Stimulated activated CD8-positive, alpha-beta memory T cell treated with anti-CD3 and anti-CD28 coated beads, Interleukin-7, amount 100 ng/mL, for 48 hours (primary cell): ENCODE measurements at regions not wholly inside any gene's neighbourhood (a gene's known extent, or its start where the extent isn't known, plus 50 kb on each side); places are given as distances from the start of the nearest gene placed in this dataset.
A peak's percentile ranks its signal among the peaks of the same experiment; 100 is the strongest.

Experiments
- DNase-seq, 2 donors: peaks; one replicate each; pipeline ENCODE4 v3.0.0-alpha.2; 2020; ENCODE audit warnings: low read depth in 1 of 2; ENCODE audit errors: extremely low read depth in 1 of 2

- no peak for DNase-seq
Observed at GRCh38 chr1:38581396-38581795, 278.2 kb downstream of the RRAGC start.

GRCh38 chr1:38580594-38580993 lies 279.0 kb downstream of the RRAGC start:
- DNase-seq = no peak

- no peak for DNase-seq
Observed at GRCh38 chr1:38579056-38579455, 280.5 kb downstream of the RRAGC start.

GRCh38 chr1:38578271-38578951 lies 281.2 kb downstream of the RRAGC start:
- DNase-seq = no peak

- no peak for DNase-seq
Observed at GRCh38 chr1:38577937-38578270, 281.7 kb downstream of the RRAGC start.

- no peak for DNase-seq
Observed at GRCh38 chr1:38577385-38577784, 282.2 kb downstream of the RRAGC start.

GRCh38 chr1:38576241-38576640 lies 283.3 kb downstream of the RRAGC start:
- no peak for DNase-seq

GRCh38 chr1:38571726-38572125 lies 287.8 kb downstream of the RRAGC start:
- DNase-seq = no peak

- DNase-seq = no peak
Observed at GRCh38 chr1:38570657-38570975, 289.0 kb downstream of the RRAGC start.

GRCh38 chr1:38569932-38570656 lies 289.5 kb downstream of the RRAGC start:
- no peak for DNase-seq

- no peak for DNase-seq
Observed at GRCh38 chr1:38568061-38568857, 291.3 kb downstream of the RRAGC start.

GRCh38 chr1:38567401-38567800 lies 292.2 kb downstream of the RRAGC start:
- DNase-seq = no peak

GRCh38 chr1:38565020-38565491 lies 294.5 kb downstream of the RRAGC start:
- DNase-seq = no peak

- no peak for DNase-seq
Observed at GRCh38 chr1:38563942-38564735, 295.4 kb downstream of the RRAGC start.

- DNase-seq = no peak
Observed at GRCh38 chr1:38561725-38562124, 297.8 kb downstream of the RRAGC start.

- no peak for DNase-seq
Observed at GRCh38 chr1:38561110-38561509, 298.5 kb downstream of the RRAGC start.

- no peak for DNase-seq
Observed at GRCh38 chr1:38560457-38560856, 299.1 kb downstream of the RRAGC start.

- peak; percentile 60 to 79 for DNase-seq
Observed at GRCh38 chr1:38559446-38560165, 300.0 kb downstream of the RRAGC start.

- DNase-seq = no peak
Observed at GRCh38 chr1:38558500-38559445, 300.8 kb downstream of the RRAGC start.
